ENCODE measurements at regions not wholly inside any gene's neighbourhood (a gene's known extent, or its start where the extent isn't known, plus 50 kb on each side); places are given as distances from the start of the nearest gene placed in this dataset.
A peak's percentile ranks its signal among the peaks of the same experiment; 100 is the strongest.
"Not testable (repeated sequence)": the region's sequence is repeated elsewhere in the genome, so short reads cannot be mapped to it uniquely, and the experiment has no call there.

DNA sequence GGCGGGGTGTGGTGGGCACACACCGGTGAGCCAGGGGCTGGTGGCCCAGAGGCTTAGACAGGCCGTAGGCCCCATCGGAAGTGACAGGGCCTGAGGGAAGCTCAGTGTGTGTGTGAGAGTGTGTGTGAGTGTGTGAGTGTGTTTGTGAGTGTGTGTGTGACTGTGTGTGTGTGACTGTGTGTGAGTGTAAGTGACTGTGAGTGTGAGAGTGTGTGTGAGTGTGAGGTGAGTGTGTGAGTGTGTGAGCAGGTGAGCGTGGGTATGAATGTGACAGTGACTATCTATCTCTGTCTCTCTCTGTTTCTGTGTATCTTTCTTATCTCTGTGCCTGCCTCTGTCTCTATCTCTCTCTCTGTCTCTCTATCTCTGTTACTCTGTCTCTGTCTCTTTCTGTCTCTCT is 171.6 kb downstream of the TMEM121 start:
- H3K4me3 Mint-ChIP-seq: peak overlapping the region in 2 of 10 donors; percentile 7 to 28
- H3K27me3 Mint-ChIP-seq: peaks cover 0 to 24% (median 3%) of the 10 kb centered on the region in 5 donors
- POLR2A ChIA-PET, H3K36me3 Mint-ChIP-seq, ATAC-seq, DNase-seq, H3K9me3 Mint-ChIP-seq: not testable (repeated sequence)
- peak overlapping the region in 4 of 10 donors; percentile 34 to 81 (median 72) for H3K27ac Mint-ChIP-seq
- H3K4me1 Mint-ChIP-seq: peaks cover 0 to 43% (median 11%) of the 10 kb centered on the region in 4 donors

DNA sequence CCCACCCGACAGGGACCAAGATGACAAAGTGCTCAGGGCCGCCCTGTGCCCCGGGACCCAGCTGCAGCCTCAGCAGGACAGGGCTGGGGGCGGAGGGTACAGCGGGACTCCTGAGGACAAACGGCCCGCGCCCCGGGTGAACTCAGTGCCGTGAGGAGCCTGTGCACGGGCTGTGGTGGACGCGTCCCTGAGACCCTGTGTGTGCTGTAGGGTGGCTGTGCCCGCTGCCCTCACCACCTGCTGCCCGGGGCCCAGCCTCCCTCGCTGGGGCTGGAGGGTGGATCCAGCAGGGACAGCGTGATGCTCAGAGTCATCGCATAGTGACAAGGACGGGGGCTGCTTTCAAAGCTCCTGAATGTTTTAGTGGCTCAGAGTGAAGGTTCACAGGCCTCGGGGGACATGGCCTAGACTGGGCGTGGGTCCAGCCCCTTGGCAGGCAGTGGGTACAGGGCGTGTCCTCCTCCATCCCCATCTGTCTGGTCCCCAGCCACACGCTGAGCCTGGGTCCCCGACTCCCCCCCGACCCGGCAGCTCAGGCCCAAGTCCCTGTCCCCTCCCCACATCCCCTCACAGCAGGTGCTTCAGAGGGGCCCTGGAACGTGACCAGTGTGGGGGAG is 172.7 kb downstream of the TMEM121 start:
- H3K36me3 Mint-ChIP-seq, H3K9me3 Mint-ChIP-seq, H3K4me3 Mint-ChIP-seq, POLR2A ChIA-PET, H3K27ac Mint-ChIP-seq: not testable (repeated sequence)
- DNase-seq (peak in 1 of 10 donors; percentile 44), ATAC-seq (peak in 1 of 2 donors; percentile 56)
- peaks cover 0 to 38% (median 9%) of the 10 kb centered on the region in 4 donors for H3K4me1 Mint-ChIP-seq
- peaks cover 0 to 20% (median 3%) of the 10 kb centered on the region in 5 donors for H3K27me3 Mint-ChIP-seq

DNA sequence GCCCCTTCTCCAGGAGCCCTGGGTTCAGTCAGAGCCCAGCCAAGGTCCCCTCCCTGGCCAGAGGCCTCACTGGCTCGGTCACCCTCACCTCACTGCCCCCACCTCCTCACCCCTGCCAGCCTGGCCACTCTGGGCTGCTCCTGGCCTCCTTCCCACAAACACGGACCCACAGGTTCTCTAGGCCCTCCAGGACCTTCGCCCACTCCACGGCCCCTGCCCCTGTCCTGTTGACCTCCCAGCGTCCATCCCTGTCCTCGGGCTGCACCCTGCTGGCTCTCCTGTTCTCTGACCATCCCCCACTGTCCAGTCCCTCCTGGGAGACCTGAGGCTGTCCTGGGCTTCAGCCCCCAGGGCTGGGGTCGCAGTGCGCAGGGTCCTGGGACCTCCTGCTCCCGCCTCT is 173.3 kb downstream of the TMEM121 start:
- DNase-seq: peak in 1 of 10 donors; percentile 66
- ATAC-seq, H3K27ac Mint-ChIP-seq, H3K9me3 Mint-ChIP-seq, POLR2A ChIA-PET, H3K4me3 Mint-ChIP-seq, H3K36me3 Mint-ChIP-seq: not testable (repeated sequence)
- Mint-ChIP-seq H3K27me3 (peaks cover 0 to 14% (median 3%) of the 10 kb centered on the region in 5 donors), H3K4me1 (peaks cover 0 to 32% (median 6%) of the 10 kb centered on the region in 4 donors)

- Mint-ChIP-seq H3K4me3 (peak overlapping the region in 1 of 10 donors; percentile 22), H3K27ac (peak overlapping the region in 5 of 10 donors; percentile 0 to 82 (median 46)), H3K4me1 (peaks cover 0 to 27% (median 4%) of the 10 kb centered on the region in 4 donors)
- POLR2A ChIA-PET, H3K27me3 Mint-ChIP-seq, ATAC-seq, H3K9me3 Mint-ChIP-seq, H3K36me3 Mint-ChIP-seq: not testable (repeated sequence)
- peak in 1 of 10 donors; percentile 59 for DNase-seq
These were observed 173.8 kb downstream of the TMEM121 start for GRCh38 chr14:105700146-105700545.

GRCh38 chr14:105700622-105701288 is 174.4 kb downstream of the TMEM121 start:
- peaks cover 0 to 28% (median 3%) of the 10 kb centered on the region in 4 donors for H3K4me1 Mint-ChIP-seq
- H3K36me3 Mint-ChIP-seq: no peaks in the 10 kb centered on the region
- H3K9me3 Mint-ChIP-seq: no peaks in the 10 kb centered on the region
- POLR2A ChIA-PET: no interaction called here
- peak overlapping the region in 1 of 10 donors; percentile 22 for H3K4me3 Mint-ChIP-seq
- DNase-seq (peak in 1 of 10 donors; percentile 59), ATAC-seq (no peak)
- H3K27me3 Mint-ChIP-seq: peaks cover 0 to 6% (median 0%) of the 10 kb centered on the region in 5 donors
- peak overlapping the region in 4 of 10 donors; percentile 0 to 82 (median 40) for H3K27ac Mint-ChIP-seq

- H3K9me3 Mint-ChIP-seq: no peaks in the 10 kb centered on the region
- H3K36me3 Mint-ChIP-seq: no peaks in the 10 kb centered on the region
- H3K27ac Mint-ChIP-seq: peak overlapping the region in 3 of 10 donors; percentile 1 to 82 (median 42)
- ATAC-seq (no peak), DNase-seq (peak in 1 of 10 donors; percentile 52)
- no peak overlapping the region for H3K4me3 Mint-ChIP-seq
- H3K27me3 Mint-ChIP-seq: peaks cover 0 to 6% (median 0%) of the 10 kb centered on the region in 5 donors
- POLR2A ChIA-PET: no interaction called here
- H3K4me1 Mint-ChIP-seq: peaks cover 0 to 33% (median 3%) of the 10 kb centered on the region in 4 donors
These were observed 175.3 kb downstream of the TMEM121 start for GRCh38 chr14:105701456-105702274.

DNA sequence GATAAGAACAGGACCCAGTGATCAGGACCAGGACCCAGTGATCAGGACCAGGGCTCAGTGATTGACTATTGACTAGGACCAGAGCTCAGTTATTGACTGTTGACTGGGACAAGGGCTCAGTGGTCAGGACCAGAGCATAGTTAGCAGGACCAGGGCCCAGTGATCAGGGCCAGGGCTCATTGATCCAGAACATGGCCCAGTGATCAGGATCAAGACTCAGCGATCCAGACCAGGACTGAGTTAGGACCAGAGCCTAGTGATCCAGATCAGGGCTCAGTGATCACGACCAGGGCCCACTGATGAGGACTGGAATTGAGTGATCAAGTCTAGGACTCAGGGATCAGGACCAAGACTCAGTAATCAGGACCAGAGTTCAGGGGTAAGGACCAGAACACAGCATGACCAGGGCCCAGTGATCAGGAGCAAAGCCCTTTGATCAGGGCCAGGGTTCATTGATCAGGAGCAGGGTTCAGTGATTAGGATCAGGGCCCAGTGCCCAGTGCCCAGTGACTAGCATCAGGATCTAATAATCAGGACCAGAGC is 176.0 kb downstream of the TMEM121 start:
- Mint-ChIP-seq H3K4me1 (peaks cover 0 to 33% (median 3%) of the 10 kb centered on the region in 4 donors), H3K27me3 (peaks cover 0 to 6% (median 0%) of the 10 kb centered on the region in 5 donors), H3K9me3 (no peaks in the 10 kb centered on the region), H3K4me3 (no peak overlapping the region), H3K36me3 (no peaks in the 10 kb centered on the region), H3K27ac (peak overlapping the region in 2 of 10 donors; percentile 42 to 82)
- POLR2A ChIA-PET: no interaction called here
- DNase-seq (peak in 1 of 10 donors; percentile 50), ATAC-seq (no peak)

DNA sequence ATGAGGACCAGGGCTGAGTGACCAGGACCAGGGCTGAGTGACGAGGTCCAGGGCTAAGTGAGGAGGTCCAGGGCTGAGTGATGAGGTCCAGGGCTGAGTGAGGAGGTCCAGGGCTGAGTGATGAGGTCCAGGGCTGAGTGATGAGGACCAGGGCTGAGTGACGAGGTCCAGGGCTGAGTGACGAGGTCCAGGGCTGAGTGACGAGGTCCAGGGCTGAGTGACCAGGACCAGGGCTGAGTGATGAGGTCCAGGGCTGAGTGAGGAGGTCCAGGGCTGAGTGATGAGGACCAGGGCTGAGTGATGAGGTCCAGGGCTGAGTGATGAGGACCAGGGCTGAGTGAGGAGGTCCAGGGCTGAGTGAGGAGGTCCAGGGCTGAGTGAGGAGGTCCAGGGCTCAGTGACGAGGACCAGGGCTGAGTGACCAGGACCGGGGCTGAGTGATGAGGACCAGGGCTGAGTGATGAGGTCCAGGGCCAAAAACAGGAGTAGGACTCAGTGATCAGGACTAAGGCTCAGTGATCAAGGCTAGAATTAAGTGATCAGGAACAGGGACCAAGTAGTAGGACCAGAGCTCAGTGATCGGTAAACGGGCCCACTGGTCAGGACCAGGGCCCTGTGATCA is 176.8 kb downstream of the TMEM121 start:
- H3K36me3 Mint-ChIP-seq, ATAC-seq, H3K27me3 Mint-ChIP-seq, H3K9me3 Mint-ChIP-seq, POLR2A ChIA-PET, H3K27ac Mint-ChIP-seq, H3K4me3 Mint-ChIP-seq: not testable (repeated sequence)
- H3K4me1 Mint-ChIP-seq: peaks cover 0 to 29% (median 3%) of the 10 kb centered on the region in 4 donors
- peak in 1 of 10 donors; percentile 60 for DNase-seq

DNA sequence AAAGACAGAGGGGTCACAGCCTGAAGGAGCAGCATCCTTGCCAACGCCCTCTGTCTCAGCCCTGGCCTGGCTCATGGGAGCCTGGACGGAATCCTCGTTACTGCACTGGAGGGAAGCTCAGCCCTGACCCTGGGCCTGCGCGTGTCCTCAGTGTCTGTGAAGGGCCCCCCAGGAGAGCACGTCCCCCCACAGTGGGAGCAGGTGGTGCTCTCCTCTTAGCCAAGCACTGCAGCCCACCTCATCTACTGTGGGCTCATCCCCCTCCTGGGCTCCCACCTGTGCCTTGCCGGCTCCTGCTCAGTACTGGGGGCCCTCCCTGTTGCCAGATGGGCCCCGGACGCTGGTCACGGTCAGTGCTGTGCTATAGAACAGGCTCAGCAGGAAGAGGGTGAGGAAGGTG is 177.7 kb downstream of the TMEM121 start:
- H3K4me3 Mint-ChIP-seq, POLR2A ChIA-PET, H3K9me3 Mint-ChIP-seq, H3K36me3 Mint-ChIP-seq, ATAC-seq, H3K27ac Mint-ChIP-seq, H3K27me3 Mint-ChIP-seq, DNase-seq: not testable (repeated sequence)
- peaks cover 0 to 27% (median 3%) of the 10 kb centered on the region in 4 donors for H3K4me1 Mint-ChIP-seq

DNA sequence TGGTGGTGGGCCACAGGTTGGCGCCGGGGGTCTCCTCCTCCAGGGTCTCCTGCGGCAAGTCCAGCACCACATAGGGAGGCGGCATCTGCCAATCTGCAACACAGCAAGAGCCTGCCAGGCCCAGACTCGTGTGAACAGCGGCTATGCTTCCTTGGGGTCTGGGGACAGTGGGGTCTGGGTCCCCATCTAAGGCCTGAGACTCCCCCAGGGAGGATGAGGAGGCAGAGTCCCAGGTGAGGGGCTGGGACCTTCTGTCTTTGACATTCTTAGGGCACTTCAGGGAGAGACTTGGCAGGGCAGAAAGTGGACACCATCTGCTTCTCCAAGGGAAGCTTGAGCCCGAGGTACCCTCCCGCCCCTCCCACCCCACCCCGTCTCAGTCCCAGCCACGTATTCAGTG is 178.1 kb downstream of the TMEM121 start:
- H3K36me3 Mint-ChIP-seq, H3K27ac Mint-ChIP-seq, POLR2A ChIA-PET, H3K9me3 Mint-ChIP-seq, H3K27me3 Mint-ChIP-seq, ATAC-seq, H3K4me3 Mint-ChIP-seq: not testable (repeated sequence)
- peak in 1 of 10 donors; percentile 46 for DNase-seq
- peaks cover 0 to 27% (median 3%) of the 10 kb centered on the region in 4 donors for H3K4me1 Mint-ChIP-seq

- H3K9me3 Mint-ChIP-seq, DNase-seq, POLR2A ChIA-PET, ATAC-seq, H3K27me3 Mint-ChIP-seq, H3K36me3 Mint-ChIP-seq, H3K4me3 Mint-ChIP-seq: not testable (repeated sequence)
- Mint-ChIP-seq H3K27ac (peak overlapping the region in 2 of 10 donors; percentile 13 to 76), H3K4me1 (peaks cover 0 to 24% (median 1%) of the 10 kb centered on the region in 4 donors)
These were observed 179.1 kb downstream of the TMEM121 start for GRCh38 chr14:105705512-105705861.
